NCI-H1436 (cell line): ENCODE measurements at regions not wholly inside any gene's neighbourhood (a gene's known extent, or its start where the extent isn't known, plus 50 kb on each side); places are given as distances from the start of the nearest gene placed in this dataset.
A peak's percentile ranks its signal among the peaks of the same experiment; 100 is the strongest.

Experiments used
- DNase-seq: peaks from one replicate; lab custom pipeline; 2025; lab: John Stamatoyannopoulos, UW

- no peak for DNase-seq
Measured at GRCh38 chr5:68480335-68480940, 264.9 kb downstream of the PIK3R1 start.

GRCh38 chr5:68482199-68482598, 266.6 kb downstream of the PIK3R1 start:
- no peak for DNase-seq

DNA sequence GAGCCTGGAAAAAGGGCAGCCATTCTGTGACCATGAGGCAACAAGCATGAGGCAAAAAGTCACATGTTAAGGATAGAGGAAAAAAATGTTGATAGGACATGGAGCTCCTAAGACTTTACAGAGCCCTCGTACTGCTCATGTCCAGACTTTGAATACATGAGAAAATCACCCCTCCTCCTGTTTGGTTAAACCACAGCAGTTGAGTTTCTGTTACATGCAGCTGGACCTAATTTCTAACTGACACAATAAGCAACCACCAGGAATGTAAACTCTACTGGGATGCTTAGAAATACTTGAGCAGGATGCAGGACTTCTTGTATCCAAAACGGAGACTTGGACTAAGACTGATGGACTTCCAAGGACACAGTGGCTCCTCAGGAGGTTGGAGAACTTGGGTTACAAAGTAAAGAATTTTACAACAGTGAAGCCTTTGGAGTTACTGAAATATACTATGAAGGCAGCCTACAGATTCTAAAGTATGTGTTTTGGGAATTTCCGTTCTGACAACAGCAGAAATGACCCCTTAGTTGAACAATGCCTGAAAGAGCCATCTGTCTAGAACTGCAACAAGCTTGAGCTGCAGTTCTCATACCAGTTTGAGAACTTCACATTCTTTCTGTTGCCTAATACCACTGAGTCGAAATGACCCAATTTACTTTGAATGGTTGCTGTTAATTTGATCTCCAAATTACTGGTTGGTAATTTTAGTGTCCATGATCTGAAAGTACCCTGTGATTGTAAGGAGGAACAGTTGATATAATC, 268.9 kb downstream of the PIK3R1 start:
- DNase-seq, result no peak

- no peak for DNase-seq
Measured at GRCh38 chr5:68489556-68489955, 274.0 kb downstream of the PIK3R1 start.

DNA sequence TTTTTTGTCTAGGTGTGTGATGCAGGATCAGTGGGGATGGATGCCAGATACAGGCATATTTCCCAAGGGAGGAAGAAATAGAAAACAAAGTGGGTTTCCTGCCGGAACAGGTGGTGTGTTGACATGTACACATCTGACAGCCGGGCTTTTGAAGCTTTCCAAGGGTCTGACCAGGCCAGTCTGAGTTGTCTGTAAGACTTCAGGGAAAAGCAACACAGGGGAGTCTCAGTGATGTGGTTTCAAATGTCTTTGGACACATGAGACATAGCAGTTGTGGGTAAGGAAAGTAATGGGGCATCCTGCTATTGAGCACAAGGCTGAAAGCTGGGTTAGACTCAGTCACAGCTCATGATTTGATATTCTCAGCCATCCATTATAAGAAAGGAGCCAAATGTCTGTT, 274.9 kb downstream of the PIK3R1 start:
- DNase-seq, result no peak

DNA sequence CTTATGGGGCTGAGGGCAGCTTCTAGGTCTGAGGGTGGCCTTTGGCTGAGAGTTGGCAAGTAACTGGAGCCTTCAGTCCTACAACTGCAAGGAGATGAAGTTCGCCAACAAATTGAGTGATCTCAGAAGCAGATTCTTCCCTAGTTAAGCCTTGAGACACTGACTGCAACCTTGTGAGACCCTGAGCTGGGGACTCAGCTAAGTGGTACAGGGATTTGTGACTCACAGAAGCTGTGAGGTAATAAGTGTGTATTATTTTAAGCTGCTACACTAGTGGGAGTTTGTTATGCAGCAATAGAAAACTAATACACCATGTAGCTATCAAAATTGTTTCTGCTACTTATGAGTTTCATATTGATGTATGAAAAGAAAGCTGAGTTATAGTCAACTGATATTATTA, 279.2 kb downstream of the PIK3R1 start:
- no peak for DNase-seq

DNA sequence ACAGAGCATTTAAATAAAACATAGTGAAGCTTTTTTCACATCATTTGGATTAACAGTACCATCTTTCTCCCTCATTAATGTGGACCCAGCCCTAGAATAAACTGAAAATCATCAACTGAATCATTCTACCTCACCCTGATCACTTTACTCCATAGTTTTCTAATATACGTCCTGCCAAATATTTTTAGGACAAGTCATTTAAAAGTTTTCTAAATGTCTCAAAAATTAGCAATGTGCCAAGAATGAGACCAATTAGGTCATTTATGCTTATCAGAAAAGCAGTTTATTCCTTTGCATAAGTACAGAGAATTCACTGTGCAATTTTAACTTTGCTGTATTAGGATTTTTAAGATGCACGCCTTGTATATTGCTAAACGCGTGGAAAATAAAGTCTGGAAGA, 284.4 kb downstream of the PIK3R1 start:
- no peak for DNase-seq

DNA sequence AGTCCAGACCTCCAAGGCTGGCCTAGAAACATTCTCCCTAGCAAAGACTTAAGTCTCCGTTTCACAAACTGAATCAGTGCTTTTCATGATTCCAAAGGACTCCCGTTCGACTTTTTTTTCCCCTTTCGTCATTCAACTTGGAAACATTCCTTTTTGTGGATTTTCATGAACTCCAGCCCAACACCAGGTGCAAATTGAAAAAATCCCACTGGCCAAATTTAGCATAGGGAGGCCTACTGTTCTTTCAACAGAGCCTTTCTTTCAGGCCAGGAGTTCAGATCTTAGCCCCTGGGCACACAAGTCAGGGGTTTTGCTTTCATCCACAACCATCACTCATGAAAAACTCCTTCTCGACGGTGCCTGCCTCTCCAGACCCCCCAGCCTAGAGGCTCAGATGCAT, 285.3 kb downstream of the PIK3R1 start:
- no peak for DNase-seq

DNA sequence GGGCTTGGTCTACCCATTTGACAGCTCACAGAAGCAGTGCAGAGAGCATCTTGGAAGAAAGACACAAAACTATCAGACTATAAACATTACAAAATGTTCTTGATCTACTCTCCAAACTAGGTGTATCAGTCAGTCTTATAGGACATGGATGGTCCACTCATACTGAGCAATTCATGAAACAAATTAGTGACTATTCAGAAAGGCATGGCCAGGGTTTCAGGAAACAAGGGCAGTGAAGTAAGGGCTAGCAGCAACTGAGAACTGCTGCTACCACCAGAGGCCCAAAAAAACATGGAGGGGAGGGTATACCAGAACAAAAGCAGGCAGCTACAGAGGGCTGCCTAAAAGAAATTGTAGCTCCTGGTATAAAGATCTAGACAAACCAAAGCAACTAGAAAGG, 287.0 kb downstream of the PIK3R1 start:
- no peak for DNase-seq

- DNase-seq, result no peak
Measured at GRCh38 chr5:68504306-68504705, 288.8 kb downstream of the PIK3R1 start.

GRCh38 chr5:68505917-68506860, 290.6 kb downstream of the PIK3R1 start:
- no peak for DNase-seq

- no peak for DNase-seq
Measured at GRCh38 chr5:68515514-68515913, 300.0 kb downstream of the PIK3R1 start.

DNA sequence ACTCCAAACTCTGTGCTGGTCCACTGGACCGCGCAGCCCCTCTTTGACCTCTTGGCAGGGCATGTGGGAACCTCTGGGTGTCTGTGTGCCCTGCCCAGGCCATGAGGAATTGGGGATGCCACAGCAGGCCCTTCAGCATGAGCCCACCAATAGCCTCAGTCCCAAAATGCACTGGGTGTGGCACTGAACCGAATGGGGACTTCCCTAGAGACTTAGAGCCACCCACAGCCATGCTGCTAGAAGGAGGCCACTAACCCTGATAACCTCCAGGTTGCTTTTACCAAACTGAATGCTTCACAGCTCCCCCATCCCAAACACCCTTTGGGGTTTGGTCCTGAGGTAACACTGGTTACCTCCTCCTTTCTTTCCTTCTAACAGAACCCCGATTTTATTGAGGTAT, 302.7 kb downstream of the PIK3R1 start:
- no peak for DNase-seq

DNA sequence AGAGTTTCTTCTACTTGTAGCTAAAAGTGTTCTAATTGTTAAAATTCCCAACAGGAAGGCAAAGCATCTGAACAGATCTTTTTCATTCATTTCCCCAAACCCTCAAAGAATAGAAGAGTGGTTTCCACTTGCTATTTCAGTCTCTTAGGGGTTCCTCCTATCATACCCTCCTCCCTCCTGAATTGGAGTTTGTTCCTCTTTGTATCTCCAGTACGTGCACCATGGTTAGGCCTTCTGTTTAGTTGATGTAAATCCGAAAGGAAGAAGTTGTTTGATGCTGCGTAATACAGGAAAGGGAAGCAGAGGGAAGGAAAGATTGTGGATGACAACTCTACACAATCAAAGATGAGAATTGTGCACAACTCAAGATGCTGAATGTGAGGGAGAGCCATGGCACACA, 303.6 kb downstream of the PIK3R1 start:
- DNase-seq, result no peak

DNA sequence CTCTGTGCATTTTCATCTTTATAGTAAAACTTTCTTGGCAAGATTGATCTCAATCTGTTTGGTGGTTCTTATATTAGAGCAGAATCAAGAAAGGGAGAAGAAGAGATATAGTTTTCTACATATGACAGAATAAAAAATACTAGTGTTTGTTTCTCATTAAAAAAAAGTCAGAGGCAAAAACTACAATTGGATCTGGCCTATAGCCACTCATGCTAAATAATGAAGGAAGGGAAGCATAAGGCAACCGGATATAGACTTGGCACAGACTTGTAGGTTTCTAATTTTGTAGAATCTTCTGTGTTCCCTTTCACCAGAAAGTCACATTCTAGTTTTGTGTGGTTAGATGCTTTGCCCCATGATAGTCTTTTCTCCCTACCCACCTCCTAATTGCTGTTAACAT, 306.2 kb downstream of the PIK3R1 start:
- DNase-seq, result no peak

DNA sequence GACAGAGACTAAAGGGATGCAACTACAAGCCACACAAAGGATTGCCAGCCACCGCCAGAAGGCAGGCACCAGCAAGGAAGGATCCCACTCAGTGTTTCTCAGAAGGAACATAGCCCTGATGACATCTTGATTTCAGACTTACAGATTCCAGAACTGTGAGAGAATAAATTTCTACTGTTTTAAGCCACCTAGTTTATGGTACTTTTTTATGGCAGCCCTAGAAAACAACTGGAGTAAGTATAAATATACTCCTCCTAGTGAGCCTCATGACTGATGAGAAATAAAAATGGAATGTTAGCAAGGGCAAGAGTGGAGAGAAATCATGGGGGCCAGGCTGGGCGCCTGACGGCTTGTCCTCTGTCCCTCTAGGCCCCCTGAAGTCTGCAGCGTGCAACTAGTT, 307.3 kb downstream of the PIK3R1 start:
- DNase-seq, result no peak

- no peak for DNase-seq
Measured at GRCh38 chr5:68528821-68529273, 313.3 kb downstream of the PIK3R1 start.

- DNase-seq, result no peak
Measured at GRCh38 chr5:68529581-68529980, 314.0 kb downstream of the PIK3R1 start.

- DNase-seq, result no peak
Measured at GRCh38 chr5:68531970-68532369, 316.4 kb downstream of the PIK3R1 start.

DNA sequence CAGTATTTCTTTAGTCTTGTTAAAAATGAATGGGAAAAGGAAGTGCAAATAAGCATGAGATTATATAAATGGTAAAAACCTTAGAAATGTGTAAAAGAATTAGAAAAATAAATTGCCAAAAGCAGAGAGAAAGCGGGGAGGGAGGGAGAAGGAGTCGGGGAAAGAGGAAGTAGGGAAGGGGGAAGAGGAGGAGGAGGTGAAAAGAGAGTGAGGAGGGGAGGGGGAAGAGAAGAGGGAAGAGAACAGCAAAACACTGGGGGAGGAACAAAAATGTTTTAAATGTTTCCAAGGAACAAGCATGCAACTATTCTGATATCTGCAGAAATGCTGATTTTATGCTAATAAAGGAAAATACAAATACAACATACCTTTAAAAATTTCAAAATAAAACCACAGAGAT, 317.5 kb downstream of the PIK3R1 start:
- DNase-seq, result no peak

DNA sequence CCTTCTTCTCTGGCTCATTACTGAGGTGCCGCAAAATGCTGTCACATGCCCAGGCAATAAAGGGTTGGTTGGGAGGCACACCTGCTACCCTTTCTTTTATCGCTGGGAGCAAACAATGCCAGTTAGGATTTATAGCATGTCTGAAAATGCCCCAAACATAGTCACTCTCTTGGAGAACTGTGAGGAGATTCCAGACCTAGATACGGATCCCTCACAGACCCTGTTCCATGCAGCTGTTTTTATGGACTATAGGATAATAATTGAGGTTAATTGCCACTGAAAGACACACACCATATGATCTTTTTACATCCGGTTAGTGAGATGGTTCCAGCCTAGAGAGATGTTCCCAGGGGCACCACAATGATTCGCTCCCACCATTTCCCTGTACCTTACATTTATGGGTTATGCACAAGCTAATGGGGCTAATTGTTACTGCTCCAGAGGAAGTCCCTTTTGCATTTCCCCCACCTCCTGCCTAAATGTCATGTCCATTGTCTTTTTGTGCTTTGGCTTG, 318.1 kb downstream of the PIK3R1 start:
- DNase-seq, result peak; percentile 60

DNA sequence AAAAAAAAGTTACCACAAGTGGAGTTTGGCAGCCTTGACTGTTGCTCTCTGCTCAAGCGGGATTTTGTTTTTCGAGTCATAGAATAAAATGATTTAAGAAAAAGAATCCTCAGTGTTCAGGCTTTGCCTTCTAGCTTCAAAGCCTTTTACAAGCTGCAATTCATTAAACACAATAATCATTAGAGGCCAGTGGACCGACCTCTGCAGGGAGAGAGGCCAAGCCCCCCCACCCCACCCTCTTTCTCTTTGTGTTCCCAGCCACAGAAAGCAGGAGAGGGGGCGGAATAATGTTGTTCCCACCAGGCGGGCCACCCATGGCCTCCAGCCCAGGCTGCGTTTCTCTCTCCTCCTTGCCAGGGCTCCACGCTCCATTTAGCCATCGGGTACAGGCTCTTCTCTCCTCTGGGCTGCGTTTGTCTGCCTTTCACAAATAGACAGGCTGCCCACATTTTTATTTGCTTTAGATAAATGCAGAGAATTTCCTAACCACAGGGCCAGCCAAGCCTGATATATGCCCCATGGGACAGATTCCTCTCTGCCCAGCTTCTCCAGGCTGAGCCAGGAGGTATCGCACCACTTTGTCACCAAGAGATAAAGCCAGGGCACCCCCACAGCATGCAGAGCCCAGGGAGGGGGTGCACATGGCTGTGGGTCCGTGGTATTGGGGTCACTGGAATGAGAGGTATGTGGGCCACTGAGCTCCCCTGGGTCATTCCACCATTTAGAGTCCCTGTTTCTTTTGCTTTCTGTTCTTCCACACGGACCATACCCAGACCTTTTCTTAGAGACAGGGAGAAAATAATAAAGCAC, 318.8 kb downstream of the PIK3R1 start:
- DNase-seq, result no peak
